Posterior vena cava (tissue), 2 donors: ENCODE measurements at regions not wholly inside any gene's neighbourhood (a gene's known extent, or its start where the extent isn't known, plus 50 kb on each side); places are given as distances from the start of the nearest gene placed in this dataset.
A peak's percentile ranks its signal among the peaks of the same experiment; 100 is the strongest.

Experiments
- DNase-seq: peaks from one replicate; pipeline ENCODE4 v3.0.0-alpha.2; 2020; ENCODE audit warnings: low spot score
- intact Hi-C, 2 donors: fragments of 100-400 bp; cut with DNase I; formaldehyde crosslinking; loops; one replicate each; pipeline versions ENCODE4 v1.14.1 to v1.14.2; 2022 to 2023
- donor health status: DM: yes; HTN: yes; CAD: no.
- donor health status: DM: yes; HTN: yes; CAD: no.

GRCh38 chr1:72804541-72804940 is 522.2 kb upstream of the NEGR1 start:
- intact Hi-C loops: no loop called here
- DNase-seq: no peak

- DNase-seq: no peak
- intact Hi-C loops: no loop called here
Observed at GRCh38 chr1:72781038-72781437, 498.7 kb upstream of the NEGR1 start.

- intact Hi-C loops: no loop called here
- DNase-seq: no peak
Observed at GRCh38 chr1:72780212-72780611, 497.9 kb upstream of the NEGR1 start.

GRCh38 chr1:72777918-72778317 is 495.6 kb upstream of the NEGR1 start:
- intact Hi-C loops: no loop called here

GRCh38 chr1:72763481-72763880 is 481.1 kb upstream of the NEGR1 start:
- no peak for DNase-seq
- intact Hi-C loops: no loop called here

More at GRCh38 chr1:72777918-72778317, 495.6 kb upstream of the NEGR1 start:
- DNase-seq: no peak

- no peak for DNase-seq
- intact Hi-C loops: no loop called here
Observed at GRCh38 chr1:72759486-72759885, 477.1 kb upstream of the NEGR1 start.

GRCh38 chr1:72757843-72758242 is 475.5 kb upstream of the NEGR1 start:
- intact Hi-C loops: no loop called here
- DNase-seq: no peak

GRCh38 chr1:72745413-72745812 is 463.1 kb upstream of the NEGR1 start:
- intact Hi-C loops: no loop called here

GRCh38 chr1:72734415-72734814 is 452.1 kb upstream of the NEGR1 start:
- intact Hi-C loops: no loop called here
- DNase-seq: no peak

More at GRCh38 chr1:72745413-72745812, 463.1 kb upstream of the NEGR1 start:
- no peak for DNase-seq

GRCh38 chr1:72724951-72725861 is 442.9 kb upstream of the NEGR1 start:
- DNase-seq: peak; percentile 59
- intact Hi-C loops: no loop called here

GRCh38 chr1:72705921-72706320 is 423.6 kb upstream of the NEGR1 start:
- no peak for DNase-seq
- intact Hi-C loops: no loop called here

- DNase-seq: no peak
- intact Hi-C loops: no loop called here
Observed at GRCh38 chr1:72704841-72705477, 422.6 kb upstream of the NEGR1 start.

GRCh38 chr1:72697410-72697809 is 415.1 kb upstream of the NEGR1 start:
- no peak for DNase-seq
- intact Hi-C loops: no loop called here

GRCh38 chr1:72693899-72694298 is 411.6 kb upstream of the NEGR1 start:
- intact Hi-C loops: no loop called here
- no peak for DNase-seq

GRCh38 chr1:72693376-72693775 is 411.0 kb upstream of the NEGR1 start:
- intact Hi-C loops: no loop called here
- DNase-seq: no peak

GRCh38 chr1:72690871-72691270 is 408.5 kb upstream of the NEGR1 start:
- intact Hi-C loops: no loop called here
- no peak for DNase-seq

GRCh38 chr1:72678683-72679082 is 396.3 kb upstream of the NEGR1 start:
- DNase-seq: no peak
- intact Hi-C loops: no loop called here

GRCh38 chr1:72670902-72671301 is 388.6 kb upstream of the NEGR1 start:
- DNase-seq: no peak
- intact Hi-C loops: no loop called here

GRCh38 chr1:72662918-72663317 is 380.6 kb upstream of the NEGR1 start:
- DNase-seq: no peak
- intact Hi-C loops: no loop called here

GRCh38 chr1:72650843-72651435 is 368.6 kb upstream of the NEGR1 start:
- no peak for DNase-seq
- intact Hi-C loops: no loop called here
